ENCODE measurements at regions not wholly inside any gene's neighbourhood (a gene's known extent, or its start where the extent isn't known, plus 50 kb on each side); places are given as distances from the start of the nearest gene placed in this dataset.

DNA sequence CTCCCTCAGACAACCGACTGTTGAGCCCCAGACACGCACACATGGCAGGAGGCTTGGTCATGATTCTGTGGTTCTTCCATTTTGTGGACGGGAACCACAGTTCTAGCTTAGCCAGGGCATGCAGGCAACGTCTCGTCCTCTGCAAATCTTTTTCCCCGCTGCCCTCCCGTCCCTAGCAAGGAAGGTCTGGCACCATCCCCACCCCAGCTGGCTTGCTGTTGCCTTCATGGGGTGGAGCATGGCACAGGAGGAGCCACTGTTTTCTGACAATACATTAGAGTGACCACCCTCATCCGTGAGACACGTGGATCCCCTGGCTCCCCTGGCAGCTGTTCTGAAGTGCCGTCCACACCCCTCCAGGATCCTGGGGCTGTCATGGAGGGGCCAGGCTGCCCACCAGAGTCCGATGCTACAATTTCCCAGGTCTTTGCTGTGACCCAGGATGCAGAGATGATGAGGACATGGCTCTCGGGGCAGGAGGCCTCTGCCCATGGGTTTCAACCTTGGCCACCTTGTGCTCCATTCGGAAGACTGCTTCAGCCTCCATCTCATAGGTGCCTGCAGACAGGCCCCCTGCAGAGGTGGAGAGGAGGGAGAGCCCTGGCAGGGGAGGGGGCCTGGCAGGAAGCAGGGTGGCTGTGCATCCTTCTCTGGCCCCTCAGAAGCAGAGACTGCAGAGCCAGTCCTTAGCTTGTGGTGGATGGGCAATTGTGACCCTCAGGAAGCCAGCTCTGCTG, 233.6 kb downstream of the GLRX3 start:
- DNase-seq (ENCODE audit: low read depth in 2 of 2), result no peak

- DNase-seq (ENCODE audit: low read depth in 2 of 2), result no peak
Observed at GRCh38 chr10:130370721-130371120, 234.5 kb downstream of the GLRX3 start.

DNA sequence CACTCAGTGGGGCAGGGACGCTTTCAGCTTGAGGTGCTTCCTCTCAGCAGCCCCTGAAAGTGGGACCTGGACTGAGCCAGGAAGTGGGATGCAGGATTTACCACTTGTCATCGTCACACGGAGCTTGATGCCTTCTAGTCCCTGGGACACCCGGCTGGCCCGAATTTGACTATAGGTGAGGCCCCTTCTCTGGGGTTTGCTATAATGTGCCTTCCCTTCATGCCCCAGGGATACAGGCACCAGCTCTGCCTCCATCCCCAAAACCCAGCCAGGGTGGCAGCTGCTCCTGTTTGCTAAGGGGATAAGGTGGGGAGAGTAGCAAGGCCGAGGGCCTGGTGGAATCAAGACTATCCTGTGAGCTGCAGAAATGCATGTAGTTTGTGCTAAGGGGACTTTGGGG, 235.0 kb downstream of the GLRX3 start:
- DNase-seq (ENCODE audit: low read depth in 2 of 2), result no peak

DNA sequence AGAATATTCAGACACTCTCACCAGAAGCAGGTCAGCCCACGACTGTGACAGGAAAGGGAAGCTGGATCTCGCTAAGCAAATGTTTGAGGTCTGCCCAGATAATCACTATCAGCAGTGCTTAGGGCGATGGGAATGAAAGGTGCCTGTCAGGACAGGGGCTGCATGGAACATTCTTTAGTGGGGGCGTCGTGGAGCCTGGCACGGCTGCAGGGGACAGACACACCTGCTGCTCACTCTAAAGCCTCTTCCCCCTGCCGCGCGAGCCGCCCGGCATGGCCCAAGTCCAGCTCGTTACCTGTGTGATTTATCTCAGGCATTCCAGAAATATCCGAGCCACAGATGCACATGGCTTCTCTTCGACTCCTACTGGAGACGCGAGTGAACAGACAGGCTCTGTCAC, 235.5 kb downstream of the GLRX3 start:
- no peak for DNase-seq (ENCODE audit: low read depth in 2 of 2)

- DNase-seq (ENCODE audit: low read depth in 2 of 2), result no peak
Observed at GRCh38 chr10:130372222-130372621, 236.0 kb downstream of the GLRX3 start.

GRCh38 chr10:130372866-130373265, 236.7 kb downstream of the GLRX3 start:
- DNase-seq (ENCODE audit: low read depth in 2 of 2), result no peak

GRCh38 chr10:130377986-130378540, 241.9 kb downstream of the GLRX3 start:
- DNase-seq (ENCODE audit: low read depth in 2 of 2), result no peak

- no peak for DNase-seq (ENCODE audit: low read depth in 2 of 2)
Observed at GRCh38 chr10:130378556-130379400, 242.6 kb downstream of the GLRX3 start.

DNA sequence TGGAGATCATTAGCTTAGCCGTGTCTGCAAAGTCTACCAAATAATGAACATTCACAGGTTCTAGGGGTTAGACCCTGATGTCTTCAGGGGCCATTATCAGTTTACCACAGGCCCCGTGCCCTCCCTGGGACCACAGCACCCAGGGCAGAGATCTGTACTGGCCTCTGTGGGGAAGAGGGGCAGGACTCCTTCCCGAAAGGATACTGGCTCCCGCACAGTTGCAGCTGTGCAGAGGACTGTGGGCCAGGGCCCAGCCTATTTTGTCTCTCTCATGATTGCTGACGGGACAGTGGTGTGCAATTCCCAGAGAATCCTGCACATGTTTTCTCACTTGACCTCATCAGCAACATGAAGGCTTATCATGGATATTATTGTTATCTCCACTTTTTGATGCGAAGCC, 243.9 kb downstream of the GLRX3 start:
- DNase-seq (ENCODE audit: low read depth in 2 of 2), result no peak

DNA sequence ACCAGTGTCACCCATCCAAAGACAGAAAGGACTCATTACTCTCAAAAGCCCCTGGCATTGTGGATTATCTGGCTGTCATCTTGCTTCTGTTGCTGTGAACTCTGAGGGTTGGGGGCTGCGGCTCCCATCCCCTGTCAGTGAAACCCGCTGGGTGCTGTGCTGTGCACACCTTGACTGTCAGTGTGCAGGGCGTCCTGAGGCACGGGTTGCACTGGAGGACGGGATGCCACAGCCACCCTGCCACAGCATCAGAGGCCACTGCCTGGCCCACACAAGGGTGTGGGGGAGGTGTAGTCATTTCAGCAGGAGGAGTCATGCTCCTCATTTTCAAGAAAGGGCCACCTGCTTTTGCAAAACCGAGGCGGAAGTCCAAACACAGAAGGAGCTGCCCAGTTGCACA, 245.8 kb downstream of the GLRX3 start:
- DNase-seq (ENCODE audit: low read depth in 2 of 2), result no peak

- DNase-seq (ENCODE audit: low read depth in 2 of 2), result no peak
Observed at GRCh38 chr10:130387936-130388580, 251.9 kb downstream of the GLRX3 start.

GRCh38 chr10:130388746-130389145, 252.6 kb downstream of the GLRX3 start:
- no peak for DNase-seq (ENCODE audit: low read depth in 2 of 2)

DNA sequence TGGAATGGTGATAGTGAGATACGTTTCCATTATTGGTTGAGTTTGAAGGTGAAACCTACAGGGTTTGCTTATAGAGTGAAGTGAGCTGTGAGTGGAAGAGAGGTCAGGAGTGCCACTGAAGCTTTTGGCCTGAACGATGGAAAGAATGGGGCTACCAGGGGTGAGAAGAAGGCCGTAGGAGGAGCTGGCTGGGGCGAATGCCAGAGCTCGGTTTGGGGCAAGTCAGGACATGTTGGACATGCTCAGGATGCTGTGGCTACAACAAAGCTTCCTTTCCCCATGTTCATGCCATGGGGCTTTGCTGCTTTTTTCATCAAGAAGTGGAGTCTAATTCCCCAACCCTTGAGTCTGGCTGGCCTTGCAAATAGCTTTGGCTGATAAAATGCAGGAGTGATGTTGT, 253.7 kb downstream of the GLRX3 start:
- no peak for DNase-seq (ENCODE audit: low read depth in 2 of 2)

DNA sequence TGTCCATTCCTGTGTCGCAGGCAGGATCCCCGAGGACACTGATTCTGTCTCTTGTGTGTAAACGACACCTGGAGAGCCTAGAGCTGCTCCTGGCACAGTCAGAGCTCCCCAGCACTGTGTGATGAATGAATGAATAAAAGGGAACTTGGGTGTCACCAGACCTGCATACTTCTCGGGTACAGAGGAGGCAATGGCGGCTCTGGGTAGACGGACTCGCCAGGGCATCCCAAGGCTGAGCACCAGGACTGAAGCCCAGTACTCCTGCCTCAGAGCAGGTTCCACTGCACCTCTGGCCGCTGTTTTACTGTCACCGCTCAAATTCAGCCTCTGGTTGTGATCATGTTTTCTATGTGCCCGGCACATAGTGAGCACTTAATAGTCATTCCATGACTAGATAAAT, 255.8 kb downstream of the GLRX3 start:
- no peak for DNase-seq (ENCODE audit: low read depth in 2 of 2)

DNA sequence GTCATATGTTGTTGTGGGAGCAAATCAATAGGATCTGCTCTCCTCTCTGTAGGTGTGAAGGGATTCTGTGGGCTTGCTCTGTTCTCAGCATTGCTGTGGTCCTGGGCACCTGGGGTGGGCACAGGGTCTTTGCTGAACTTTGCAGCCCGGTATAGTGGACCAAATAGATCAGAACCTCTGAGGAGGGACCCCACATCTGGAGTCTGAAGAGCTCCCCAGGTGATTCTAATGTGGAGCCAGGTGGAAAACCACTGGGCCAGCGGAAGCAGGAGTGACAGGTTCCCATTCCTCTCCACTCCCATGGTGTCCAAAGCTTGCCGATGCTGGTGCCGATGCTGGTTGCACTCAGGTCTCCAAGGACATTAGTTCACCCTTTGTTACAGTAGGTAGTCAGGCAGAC, 257.2 kb downstream of the GLRX3 start:
- DNase-seq (ENCODE audit: low read depth in 2 of 2), result no peak

GRCh38 chr10:130394832-130395231, 258.6 kb downstream of the GLRX3 start:
- DNase-seq (ENCODE audit: low read depth in 2 of 2), result no peak

DNA sequence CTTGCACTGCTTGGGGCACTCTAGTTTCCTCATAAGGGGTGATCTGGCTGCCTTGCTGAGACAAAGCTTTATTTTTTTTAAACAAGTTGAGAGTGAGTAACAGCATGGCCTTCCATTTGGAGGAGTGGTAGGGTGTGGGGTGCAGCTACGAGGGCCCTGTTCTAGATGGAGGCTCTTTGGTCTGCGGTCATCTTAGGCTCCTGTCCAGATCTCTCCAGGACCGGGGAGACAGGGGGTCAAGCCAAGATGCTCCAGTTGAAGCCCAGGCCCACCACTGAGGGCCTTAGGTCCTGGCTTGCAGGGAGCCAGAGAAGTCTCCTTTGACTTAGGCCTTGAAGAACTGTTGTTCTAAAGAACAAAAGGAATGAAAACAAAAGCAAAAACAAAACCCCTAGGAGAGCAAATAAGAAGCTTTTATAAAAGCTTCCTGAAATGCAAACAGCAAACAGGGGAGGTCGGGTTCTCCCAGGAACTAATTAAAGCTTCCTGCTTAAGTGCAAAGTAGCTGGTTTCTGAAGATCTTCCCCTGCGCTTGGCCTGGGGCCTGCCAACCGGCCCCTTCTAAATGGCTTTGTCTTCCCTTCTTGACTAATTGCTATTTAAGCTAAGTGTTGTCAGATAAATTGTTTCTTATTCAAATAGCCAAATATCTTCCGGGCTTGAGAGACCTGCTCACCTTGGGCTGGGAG, 259.2 kb downstream of the GLRX3 start:
- DNase-seq (ENCODE audit: low read depth in 2 of 2), result no peak

GRCh38 chr10:130396044-130396443, 259.9 kb downstream of the GLRX3 start:
- DNase-seq (ENCODE audit: low read depth in 2 of 2), result no peak

DNA sequence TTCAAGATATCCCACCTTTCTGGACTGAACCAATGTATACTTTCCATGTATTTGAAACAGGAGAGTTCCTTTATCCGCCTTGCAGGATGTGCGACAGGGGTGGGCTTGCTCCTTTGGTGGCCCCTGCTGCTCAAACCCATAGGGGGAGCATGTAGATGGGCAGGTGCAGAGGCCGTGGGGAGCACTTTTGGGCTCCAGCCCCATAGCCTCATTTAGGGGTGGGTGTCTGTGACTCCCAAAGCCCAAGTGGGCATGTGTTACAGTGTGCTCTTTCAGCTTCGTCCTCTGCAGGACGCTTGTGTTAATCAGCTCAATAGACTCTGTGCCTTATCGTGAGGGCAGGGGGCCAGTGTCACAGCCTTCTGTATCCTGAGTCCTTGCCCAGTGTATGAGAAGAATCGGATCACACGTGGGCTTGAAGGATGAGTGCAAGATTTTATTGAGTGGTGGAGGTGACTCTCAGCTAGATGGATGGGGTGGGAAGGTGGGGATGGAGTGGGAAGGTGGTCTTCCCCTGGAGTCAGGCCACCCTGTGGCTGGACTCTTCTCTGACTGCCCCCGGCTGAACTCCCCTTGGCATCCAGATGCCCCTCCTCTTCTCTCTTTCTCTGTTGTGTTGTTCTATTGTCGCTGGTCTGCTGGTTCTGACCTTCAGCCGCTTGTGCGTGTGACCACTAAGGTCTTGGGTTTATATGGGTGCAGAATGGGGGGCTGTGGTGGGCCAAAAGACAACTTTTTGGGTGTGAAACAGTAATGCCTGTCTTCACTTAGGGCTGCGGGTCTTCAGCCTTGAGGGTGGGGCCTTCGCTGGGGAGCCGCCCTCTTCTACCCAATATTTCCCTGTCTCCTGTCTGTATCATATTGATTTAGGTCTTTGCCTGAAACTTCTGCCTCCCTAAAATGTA, 262.2 kb downstream of the GLRX3 start:
- no peak for DNase-seq (ENCODE audit: low read depth in 2 of 2)

DNA sequence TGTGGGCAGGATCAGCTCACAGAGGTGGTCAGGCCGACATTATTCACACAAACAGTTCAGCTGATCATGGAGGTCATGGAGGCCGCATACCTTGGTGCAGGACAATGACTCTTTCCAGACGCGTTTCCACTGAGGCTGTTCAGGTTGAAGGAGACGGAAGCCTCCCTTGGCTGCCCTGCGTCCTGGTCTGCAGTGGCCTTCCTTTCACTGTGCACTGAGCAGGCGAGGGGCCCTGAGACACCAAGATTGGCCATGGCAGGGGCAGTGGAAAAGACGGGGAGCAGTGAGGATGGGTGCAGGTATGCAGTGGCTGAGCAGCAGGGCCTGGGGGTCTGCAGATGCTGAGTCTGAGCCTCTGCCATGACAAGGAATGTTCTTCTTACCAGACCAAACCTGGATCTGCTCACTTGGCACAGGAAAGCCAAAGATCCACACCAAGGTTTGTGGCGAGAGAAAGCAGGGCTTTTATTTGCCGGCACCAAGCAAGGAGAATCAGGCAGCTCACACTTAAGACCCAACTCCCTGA, 263.3 kb downstream of the GLRX3 start:
- DNase-seq (ENCODE audit: low read depth in 2 of 2), result no peak

GRCh38 chr10:130400890-130401289, 264.7 kb downstream of the GLRX3 start:
- DNase-seq (ENCODE audit: low read depth in 2 of 2), result no peak
